ENCODE measurements at regions not wholly inside any gene's neighbourhood (a gene's known extent, or its start where the extent isn't known, plus 50 kb on each side); places are given as distances from the start of the nearest gene placed in this dataset.

- H4K20me1 ChIP-seq (ENCODE audit: control insufficient read depth, insufficient read depth, low read depth, low read length) = no peaks in the 10 kb centered on the region
- no peak overlapping the region for H3K4me3 ChIP-seq (ENCODE audit: low read length)
- H3K9me3 ChIP-seq (ENCODE audit: control insufficient read depth, insufficient read depth, low read length) = peaks cover 8% of the 10 kb centered on the region; the same call in 1 of the 2 replicates
- H3K27ac ChIP-seq (ENCODE audit: low read depth, low read length) = no peak overlapping the region
- no peaks in the 10 kb centered on the region for H3F3A ChIP-seq (ENCODE audit: control insufficient read depth, insufficient read depth)
- no peaks in the 10 kb centered on the region for H3K4me1 ChIP-seq (ENCODE audit: control insufficient read depth, low read length)
- no peaks in the 10 kb centered on the region for H3K79me2 ChIP-seq (ENCODE audit: control insufficient read depth, low read length)
- TF ChIP-seq CTCF (IDR thresholded peaks at IDR 0.05; ENCODE audit: low read depth, low read length, poor library complexity, severe bottlenecking) = no peak
- no peak for TF ChIP-seq EZH2phosphoT487 (IDR thresholded peaks at IDR 0.05; ENCODE audit: borderline replicate concordance, low read length)
- no peaks in the 10 kb centered on the region for H3K9me2 ChIP-seq (replicated peaks; ENCODE audit: control insufficient read depth, low read length)
- H3K4me2 ChIP-seq (ENCODE audit: low read length) = no peak overlapping the region
- H3K36me3 ChIP-seq (ENCODE audit: control insufficient read depth, low read length) = no peaks in the 10 kb centered on the region
- no peaks in the 10 kb centered on the region for H3K27me3 ChIP-seq (ENCODE audit: control insufficient read depth, low read length)
These were observed 236.8 kb downstream of the DLL1 start for GRCh38 chr6:170053966-170054661.

- Histone ChIP-seq H4K20me1 (ENCODE audit: control insufficient read depth, insufficient read depth, low read depth, low read length) (no peaks in the 10 kb centered on the region), H3K79me2 (ENCODE audit: control insufficient read depth, low read length) (no peaks in the 10 kb centered on the region), H3K27me3 (ENCODE audit: control insufficient read depth, low read length) (no peaks in the 10 kb centered on the region), H3K9me3 (ENCODE audit: control insufficient read depth, insufficient read depth, low read length) (peaks cover 8% of the 10 kb centered on the region; the same call in 1 of the 2 replicates), H3K4me2 (ENCODE audit: low read length) (no peak overlapping the region), H3K36me3 (ENCODE audit: control insufficient read depth, low read length) (no peaks in the 10 kb centered on the region), H3K4me1 (ENCODE audit: control insufficient read depth, low read length) (no peaks in the 10 kb centered on the region), H3K4me3 (ENCODE audit: low read length) (no peak overlapping the region), H3K27ac (ENCODE audit: low read depth, low read length) (no peak overlapping the region), H3F3A (ENCODE audit: control insufficient read depth, insufficient read depth) (no peaks in the 10 kb centered on the region), H3K9me2 (replicated peaks; ENCODE audit: control insufficient read depth, low read length) (no peaks in the 10 kb centered on the region)
- TF ChIP-seq EZH2phosphoT487 (IDR thresholded peaks at IDR 0.05; ENCODE audit: borderline replicate concordance, low read length) (no peak), CTCF (IDR thresholded peaks at IDR 0.05; ENCODE audit: low read depth, low read length, poor library complexity, severe bottlenecking) (no peak)
These were observed 237.7 kb downstream of the DLL1 start for GRCh38 chr6:170052991-170053821.

- Histone ChIP-seq H3F3A (ENCODE audit: control insufficient read depth, insufficient read depth) (no peaks in the 10 kb centered on the region), H3K9me2 (replicated peaks; ENCODE audit: control insufficient read depth, low read length) (no peaks in the 10 kb centered on the region), H3K4me3 (ENCODE audit: low read length) (no peak overlapping the region), H3K4me2 (ENCODE audit: low read length) (no peak overlapping the region), H3K27ac (ENCODE audit: low read depth, low read length) (no peak overlapping the region), H3K27me3 (ENCODE audit: control insufficient read depth, low read length) (no peaks in the 10 kb centered on the region), H4K20me1 (ENCODE audit: control insufficient read depth, insufficient read depth, low read depth, low read length) (no peaks in the 10 kb centered on the region), H3K4me1 (ENCODE audit: control insufficient read depth, low read length) (no peaks in the 10 kb centered on the region), H3K79me2 (ENCODE audit: control insufficient read depth, low read length) (no peaks in the 10 kb centered on the region), H3K9me3 (ENCODE audit: control insufficient read depth, insufficient read depth, low read length) (peaks cover 8% of the 10 kb centered on the region; the same call in 1 of the 2 replicates), H3K36me3 (ENCODE audit: control insufficient read depth, low read length) (no peaks in the 10 kb centered on the region)
- TF ChIP-seq EZH2phosphoT487 (IDR thresholded peaks at IDR 0.05; ENCODE audit: borderline replicate concordance, low read length) (no peak), CTCF (IDR thresholded peaks at IDR 0.05; ENCODE audit: low read depth, low read length, poor library complexity, severe bottlenecking) (no peak)
These were observed 239.4 kb downstream of the DLL1 start for GRCh38 chr6:170051229-170052172.
